ENCODE measurements at regions not wholly inside any gene's neighbourhood (a gene's known extent, or its start where the extent isn't known, plus 50 kb on each side); places are given as distances from the start of the nearest gene placed in this dataset.
"Not testable (repeated sequence)": the region's sequence is repeated elsewhere in the genome, so short reads cannot be mapped to it uniquely, and the experiment has no call there.

DNA sequence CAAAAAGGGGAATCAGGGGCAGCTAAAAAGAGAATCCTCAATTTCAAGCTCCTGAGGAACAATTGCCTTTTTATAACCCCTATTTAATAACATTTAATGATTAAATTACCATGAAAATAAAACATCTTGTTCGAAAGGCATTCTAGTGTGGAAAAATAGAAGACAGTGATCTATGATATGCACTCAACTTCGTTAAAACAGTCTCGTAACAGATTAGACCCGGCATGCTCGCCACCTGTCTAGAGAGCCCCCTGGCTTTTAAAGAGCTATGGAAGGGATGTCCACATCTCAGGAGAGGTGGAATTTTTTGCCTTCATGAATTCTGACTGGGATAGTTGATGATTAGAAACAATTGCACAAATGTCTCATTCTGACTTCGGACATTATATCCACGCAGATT, 153.7 kb upstream of the MDFIC2 start:
- DNase-seq: no peak

DNA sequence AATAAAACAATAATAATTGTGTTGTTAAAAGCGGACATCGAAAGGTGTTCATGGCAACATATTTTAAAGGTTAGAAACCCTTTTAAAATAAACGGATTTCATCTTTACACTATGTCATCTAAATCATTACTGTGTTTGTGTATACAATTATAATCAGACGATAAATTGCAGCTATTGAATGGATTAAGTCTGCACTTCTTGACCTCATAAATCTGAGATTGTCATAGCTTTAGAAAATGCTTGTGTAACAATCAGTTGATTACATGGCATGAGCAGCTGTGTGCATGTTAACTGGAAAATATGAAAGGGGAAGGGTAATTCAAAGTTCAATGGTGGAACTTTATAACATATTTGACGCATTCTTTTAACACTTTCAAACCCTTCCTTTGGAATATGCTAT, 152.4 kb upstream of the MDFIC2 start:
- no peak for DNase-seq

DNA sequence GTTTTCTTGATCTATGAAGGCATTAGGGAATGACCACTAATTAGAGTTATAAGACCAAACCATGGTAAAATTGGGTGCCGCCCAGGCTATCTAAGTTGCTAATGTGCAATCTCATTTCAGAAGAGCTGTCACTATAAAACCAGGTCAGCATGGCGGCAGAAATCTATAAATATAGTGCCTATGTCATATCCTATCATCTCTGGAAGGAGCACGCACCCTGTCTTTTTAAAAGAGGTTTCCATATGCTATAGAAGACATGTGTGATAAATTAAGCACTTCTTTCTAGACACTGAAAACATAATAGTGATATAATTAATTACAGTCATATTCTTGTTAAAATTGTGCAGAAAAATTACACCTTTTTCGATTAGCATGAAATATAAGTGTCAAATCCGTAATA, 152.0 kb upstream of the MDFIC2 start:
- DNase-seq: no peak

DNA sequence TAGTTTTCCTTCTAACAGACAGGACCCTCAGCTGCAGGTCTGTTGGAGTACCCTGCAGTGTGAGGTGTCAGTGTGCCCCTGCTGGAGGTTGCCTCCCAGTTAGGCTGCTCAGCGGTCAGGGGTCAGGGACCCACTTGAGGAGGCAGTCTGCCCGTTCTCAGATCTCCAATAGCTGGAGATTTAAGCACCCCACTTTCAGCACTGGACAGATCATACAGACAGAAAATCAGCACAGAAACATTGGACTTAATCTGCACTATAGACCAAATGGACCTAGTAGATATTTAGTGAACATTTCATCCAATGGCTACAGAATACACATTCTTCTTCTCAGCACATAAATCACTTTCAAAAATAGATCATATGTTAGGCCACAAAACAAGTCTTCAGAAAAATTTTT, 137.8 kb upstream of the MDFIC2 start:
- DNase-seq: not testable (repeated sequence)

GRCh38 chr3:70435422-70435821, 123.0 kb upstream of the MDFIC2 start:
- DNase-seq: not testable (repeated sequence)

GRCh38 chr3:70433091-70433490, 120.7 kb upstream of the MDFIC2 start:
- DNase-seq: no peak

DNA sequence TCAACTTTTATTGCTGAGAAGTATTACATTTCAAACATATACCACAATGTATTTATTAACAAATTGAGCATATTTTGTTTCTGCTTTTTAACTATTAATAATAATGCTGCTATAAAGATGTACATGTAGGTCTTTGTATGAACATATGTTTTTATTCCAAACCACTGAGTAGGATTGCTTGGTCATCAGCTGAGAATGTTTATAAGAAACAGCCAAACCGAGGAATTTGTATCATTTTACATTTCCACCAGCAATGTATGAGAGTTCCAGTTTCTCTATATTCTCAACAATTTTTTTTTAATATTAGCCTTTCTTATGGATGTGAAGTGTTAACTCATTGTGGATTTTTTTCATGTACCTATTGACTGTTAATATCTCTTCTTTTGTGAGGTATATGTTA, 119.5 kb upstream of the MDFIC2 start:
- no peak for DNase-seq

GRCh38 chr3:70426071-70426470, 113.6 kb upstream of the MDFIC2 start:
- no peak for DNase-seq

DNA sequence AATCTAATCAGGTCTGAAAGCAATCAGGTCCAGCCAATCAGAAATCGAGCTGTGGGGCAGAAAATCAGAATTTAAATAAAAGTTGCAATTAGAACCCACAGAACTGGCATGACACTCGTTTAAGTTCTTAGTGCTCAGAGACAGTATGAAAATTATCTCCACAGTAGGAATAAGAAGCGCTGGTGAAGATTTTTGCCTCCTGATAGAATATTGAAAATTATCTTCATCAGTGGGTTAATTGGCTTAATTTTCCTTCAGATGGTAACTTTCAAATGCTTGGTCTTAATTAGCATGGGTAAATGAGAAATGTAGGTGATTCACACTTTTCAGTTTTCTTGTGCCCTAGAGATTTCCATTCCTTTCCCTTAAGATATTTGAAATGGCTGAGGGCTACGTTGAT, 109.1 kb upstream of the MDFIC2 start:
- DNase-seq: no peak

DNA sequence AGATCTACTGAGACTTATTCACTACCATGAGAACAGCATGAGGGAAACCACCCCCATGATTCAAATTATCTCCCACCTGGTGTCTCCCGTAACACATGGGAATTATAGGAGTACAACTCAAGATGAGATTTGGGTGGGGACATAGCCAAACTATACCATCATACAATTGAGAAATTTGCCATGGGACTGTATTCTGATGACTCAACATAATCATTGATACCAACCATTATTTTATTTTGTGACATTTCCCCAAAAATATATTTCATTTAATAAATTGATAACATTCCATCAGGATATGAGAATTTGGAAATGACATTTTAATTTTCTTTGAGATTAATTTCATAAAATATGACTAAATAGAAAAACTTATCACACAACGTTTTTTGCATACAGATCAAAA, 96.6 kb upstream of the MDFIC2 start:
- DNase-seq: no peak

DNA sequence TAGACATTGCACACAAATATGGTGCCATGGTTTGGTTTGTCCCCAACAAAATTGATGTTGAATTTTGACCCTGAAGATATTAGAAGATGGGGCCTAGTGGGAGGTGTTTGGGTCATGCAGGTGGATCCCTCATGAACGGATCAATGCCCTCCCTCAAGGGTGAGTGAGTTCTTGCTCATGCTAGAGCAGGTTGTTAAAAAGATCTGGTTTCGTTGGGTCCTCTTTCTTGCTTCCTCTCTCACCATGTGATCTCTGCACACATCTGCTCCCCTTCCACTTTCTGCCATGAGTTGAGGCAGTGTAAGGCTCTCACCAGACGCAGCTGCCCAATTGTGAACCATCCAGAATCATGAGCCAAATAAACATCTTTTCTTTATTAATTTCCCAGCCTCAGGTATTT, 87.8 kb upstream of the MDFIC2 start:
- DNase-seq: no peak

DNA sequence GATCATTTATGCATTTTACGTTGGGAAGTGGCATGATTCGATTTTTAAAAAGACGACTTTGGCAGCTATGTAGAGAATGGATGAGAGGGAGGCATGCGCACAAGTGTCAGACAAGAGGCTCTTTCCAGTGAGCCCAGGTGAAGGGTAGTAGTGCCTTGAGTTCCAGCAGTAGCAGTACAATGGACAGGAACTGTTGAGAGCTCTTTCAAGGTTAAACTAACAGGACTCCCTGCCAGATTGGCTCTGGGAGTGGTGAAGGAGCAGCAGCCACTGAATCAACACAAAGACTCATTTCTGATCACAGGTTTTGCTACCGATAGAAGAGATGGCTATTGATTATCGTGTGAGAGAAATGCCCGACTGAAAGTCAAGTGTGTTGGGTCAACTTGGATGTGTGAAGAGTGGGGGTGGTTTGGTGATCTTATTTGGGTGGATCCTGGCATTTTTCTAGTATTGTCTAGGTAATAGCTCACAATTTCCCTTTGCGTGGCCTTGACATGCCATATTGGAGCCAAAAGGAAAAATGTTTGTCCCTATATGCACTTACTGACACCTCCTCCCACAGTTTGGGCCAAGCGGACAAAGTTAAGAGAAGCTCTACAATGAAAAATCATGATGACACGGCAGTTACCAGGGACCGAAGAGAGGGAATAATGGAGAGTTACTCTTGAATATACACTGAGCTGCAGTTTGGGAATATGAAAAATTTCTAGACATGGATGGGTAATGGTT, 81.6 kb upstream of the MDFIC2 start:
- DNase-seq: no peak

GRCh38 chr3:70392227-70392626, 79.8 kb upstream of the MDFIC2 start:
- DNase-seq: no peak

DNA sequence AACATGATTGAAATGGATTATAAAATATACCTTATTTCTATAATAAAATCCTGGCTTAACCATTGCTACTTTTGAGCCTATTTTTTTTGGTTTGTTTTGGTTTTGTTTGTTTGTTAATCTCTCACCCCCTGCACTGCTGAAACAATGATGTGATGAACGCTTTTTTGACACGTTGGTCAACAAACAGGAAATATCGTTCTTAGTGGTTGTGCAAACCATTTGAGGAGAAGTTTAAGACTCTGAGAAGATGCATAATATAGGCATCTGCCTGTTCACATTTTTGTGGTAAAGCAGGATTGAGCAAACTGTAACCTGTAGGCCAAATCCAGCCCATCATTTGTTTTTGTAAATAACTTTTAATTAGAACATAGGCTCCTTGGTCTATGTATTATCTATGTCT, 75.5 kb upstream of the MDFIC2 start:
- DNase-seq: no peak

DNA sequence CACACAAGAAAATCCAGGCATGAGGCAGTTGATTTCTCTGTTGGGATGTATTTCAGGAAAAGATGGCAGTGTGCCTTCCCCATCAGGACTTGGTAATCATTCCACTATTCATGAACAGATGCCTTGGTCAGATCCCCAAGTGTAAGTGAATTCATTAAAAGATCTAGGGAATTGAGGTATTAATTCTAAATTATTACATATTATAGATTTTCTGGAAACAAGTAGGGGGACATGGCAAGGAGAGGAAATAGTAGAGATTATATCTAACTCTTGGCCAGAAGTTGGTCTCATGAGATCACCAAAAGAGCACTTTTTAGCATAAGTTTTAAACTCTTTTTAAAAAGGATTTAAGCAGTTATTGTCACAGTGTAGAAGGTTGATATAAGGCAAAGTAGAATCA, 74.4 kb upstream of the MDFIC2 start:
- no peak for DNase-seq

- no peak for DNase-seq
These were observed 73.6 kb upstream of the MDFIC2 start for GRCh38 chr3:70386043-70386442.

- DNase-seq: no peak
These were observed 71.0 kb upstream of the MDFIC2 start for GRCh38 chr3:70383360-70383831.

- DNase-seq: no peak
These were observed 61.7 kb upstream of the MDFIC2 start for GRCh38 chr3:70374179-70374578.

Measured in NCI-H187 treated with DMSO at 0.1 percent for 48 hours (cell line).